Chondrocyte (in vitro differentiated cells): ENCODE measurements at regions not wholly inside any gene's neighbourhood (a gene's known extent, or its start where the extent isn't known, plus 50 kb on each side); places are given as distances from the start of the nearest gene placed in this dataset.

ENCODE experiments used
- DNase-seq: peaks from one replicate; pipeline ENCODE4 v3.0.0; 2021; ENCODE audit warnings: mixed read lengths, low spot score
- H3K27ac Mint-ChIP-seq: one replicate; pipeline ENCODE4 v1.8.0; 2021; ENCODE audit warnings: mild to moderate bottlenecking, moderate library complexity, mixed read lengths; ENCODE audit not compliant: unreplicated experiment
- H3K27me3 Mint-ChIP-seq: 2 replicates; pipeline ENCODE4 v1.8.0; 2021; ENCODE audit warnings: low read depth, mixed read lengths
- H3K36me3 Mint-ChIP-seq: 2 replicates; pipeline ENCODE4 v1.8.0; 2021; ENCODE audit warnings: low read depth, mixed read lengths
- H3K4me1 Mint-ChIP-seq: 2 replicates; pipeline ENCODE4 v1.8.0; 2021; ENCODE audit warnings: low read depth, mild to moderate bottlenecking, mixed read lengths
- H3K4me3 Mint-ChIP-seq: one replicate; pipeline ENCODE4 v1.8.0; 2021; ENCODE audit warnings: mild to moderate bottlenecking, moderate library complexity, mixed read lengths; ENCODE audit not compliant: unreplicated experiment
- H3K9me3 Mint-ChIP-seq: 2 replicates; pipeline ENCODE4 v1.8.0; 2021; ENCODE audit warnings: low read depth, mixed read lengths
- CTCF ChIP-seq: fragments of 200-600 bp; sonication (generic); IDR thresholded peaks from 2 replicates; pipeline ENCODE4 v1.5.0; 2021; ENCODE audit warnings: antibody characterized with exemption, mild to moderate bottlenecking, moderate library complexity

GRCh38 chr4:162510937-162511336 is 347.1 kb upstream of the FSTL5 start:
- no peaks in the 10 kb centered on the region for H3K4me1 Mint-ChIP-seq

GRCh38 chr4:162510115-162510514 is 346.3 kb upstream of the FSTL5 start:
- no peak for TF ChIP-seq CTCF
- H3K36me3 Mint-ChIP-seq: no peaks in the 10 kb centered on the region
- no peak overlapping the region for H3K4me3 Mint-ChIP-seq
- no peak for DNase-seq
- H3K9me3 Mint-ChIP-seq: no peaks in the 10 kb centered on the region
- no peaks in the 10 kb centered on the region for H3K4me1 Mint-ChIP-seq
- no peak overlapping the region for H3K27ac Mint-ChIP-seq
- peaks cover 5% of the 10 kb centered on the region for H3K27me3 Mint-ChIP-seq

More at GRCh38 chr4:162510937-162511336, 347.1 kb upstream of the FSTL5 start:
- H3K9me3 Mint-ChIP-seq: no peaks in the 10 kb centered on the region
- H3K4me3 Mint-ChIP-seq: no peak overlapping the region
- H3K36me3 Mint-ChIP-seq: no peaks in the 10 kb centered on the region
- H3K27me3 Mint-ChIP-seq: peaks cover 7% of the 10 kb centered on the region
- no peak overlapping the region for H3K27ac Mint-ChIP-seq
- no peak for TF ChIP-seq CTCF
- no peak for DNase-seq

- Mint-ChIP-seq H3K27ac (no peak overlapping the region), H3K4me3 (no peak overlapping the region), H3K36me3 (no peaks in the 10 kb centered on the region), H3K9me3 (no peaks in the 10 kb centered on the region), H3K27me3 (peaks cover 7% of the 10 kb centered on the region), H3K4me1 (no peaks in the 10 kb centered on the region)
- no peak for DNase-seq
- no peak for TF ChIP-seq CTCF
Measured at GRCh38 chr4:162509333-162509732, 345.5 kb upstream of the FSTL5 start.

GRCh38 chr4:162506253-162506652 is 342.5 kb upstream of the FSTL5 start:
- no peaks in the 10 kb centered on the region for H3K36me3 Mint-ChIP-seq
- TF ChIP-seq CTCF: no peak
- no peaks in the 10 kb centered on the region for H3K4me1 Mint-ChIP-seq
- no peak overlapping the region for H3K4me3 Mint-ChIP-seq
- H3K9me3 Mint-ChIP-seq: no peaks in the 10 kb centered on the region
- H3K27ac Mint-ChIP-seq: no peak overlapping the region
- peaks cover 7% of the 10 kb centered on the region for H3K27me3 Mint-ChIP-seq
- DNase-seq: no peak

GRCh38 chr4:162503868-162504267 is 340.1 kb upstream of the FSTL5 start:
- H3K4me3 Mint-ChIP-seq: no peak overlapping the region
- no peaks in the 10 kb centered on the region for H3K9me3 Mint-ChIP-seq
- no peaks in the 10 kb centered on the region for H3K36me3 Mint-ChIP-seq
- no peak overlapping the region for H3K27ac Mint-ChIP-seq
- no peak for TF ChIP-seq CTCF
- H3K4me1 Mint-ChIP-seq: no peaks in the 10 kb centered on the region
- peaks cover 12% of the 10 kb centered on the region for H3K27me3 Mint-ChIP-seq
- DNase-seq: no peak
